Progenitor cell of endocrine pancreas (in vitro differentiated cells): ENCODE measurements at regions not wholly inside any gene's neighbourhood (a gene's known extent, or its start where the extent isn't known, plus 50 kb on each side); places are given as distances from the start of the nearest gene placed in this dataset.

Experiments
- DNase-seq: peaks from one replicate; pipeline ENCODE4 v3.0.0; 2021; ENCODE audit warnings: low spot score; ENCODE audit not compliant: unreplicated experiment
- H3K27ac Mint-ChIP-seq: 2 replicates; pipeline ENCODE4 v1.8.0; 2021; ENCODE audit warnings: mild to moderate bottlenecking, moderate library complexity, mixed read lengths
- H3K27me3 Mint-ChIP-seq: 2 replicates; pipeline ENCODE4 v1.8.0; 2021; ENCODE audit warnings: mixed read lengths
- H3K36me3 Mint-ChIP-seq: 2 replicates; pipeline ENCODE4 v1.8.0; 2022; ENCODE audit warnings: mixed read lengths; ENCODE audit not compliant: insufficient read depth
- H3K4me1 Mint-ChIP-seq: 2 replicates; pipeline ENCODE4 v1.8.0; 2021; ENCODE audit warnings: low read depth, mixed read lengths
- H3K4me3 Mint-ChIP-seq: 2 replicates; pipeline ENCODE4 v1.8.0; 2021; ENCODE audit warnings: low read depth, mild to moderate bottlenecking, moderate library complexity, mixed read lengths
- H3K9me3 Mint-ChIP-seq: 2 replicates; pipeline ENCODE4 v1.8.0; 2021; ENCODE audit warnings: low read depth, mixed read lengths
- TF ChIP-seq, protein P1 (sequence below): fragments of 200-600 bp; sonication (generic); IDR thresholded peaks from one replicate; pipeline ENCODE4 v1.5.0; 2021; ENCODE audit warnings: antibody characterized with exemption, mild to moderate bottlenecking; ENCODE audit not compliant: unreplicated experiment

DNA sequence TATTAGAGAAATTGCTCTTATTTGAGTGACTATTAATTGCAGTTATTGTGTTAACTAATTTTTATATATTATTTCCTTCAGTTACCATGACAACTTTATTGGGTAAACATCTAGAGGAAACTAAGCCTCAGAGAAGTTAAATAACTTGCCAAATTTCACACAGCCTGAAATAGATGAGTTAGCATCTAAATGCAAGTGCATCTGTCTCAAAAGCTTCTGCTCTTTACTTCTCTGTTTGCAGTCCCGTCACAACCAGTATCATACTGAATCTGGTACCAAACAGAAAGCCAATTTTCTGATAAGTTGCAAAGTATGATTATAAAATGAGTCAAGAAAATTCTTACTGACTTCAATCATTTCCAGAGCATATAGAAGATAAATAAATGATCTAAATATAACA lies 1544.9 kb upstream of the PCDH7 start:
- no peaks in the 10 kb centered on the region for H3K36me3 Mint-ChIP-seq
- TF ChIP-seq, protein P1, sequence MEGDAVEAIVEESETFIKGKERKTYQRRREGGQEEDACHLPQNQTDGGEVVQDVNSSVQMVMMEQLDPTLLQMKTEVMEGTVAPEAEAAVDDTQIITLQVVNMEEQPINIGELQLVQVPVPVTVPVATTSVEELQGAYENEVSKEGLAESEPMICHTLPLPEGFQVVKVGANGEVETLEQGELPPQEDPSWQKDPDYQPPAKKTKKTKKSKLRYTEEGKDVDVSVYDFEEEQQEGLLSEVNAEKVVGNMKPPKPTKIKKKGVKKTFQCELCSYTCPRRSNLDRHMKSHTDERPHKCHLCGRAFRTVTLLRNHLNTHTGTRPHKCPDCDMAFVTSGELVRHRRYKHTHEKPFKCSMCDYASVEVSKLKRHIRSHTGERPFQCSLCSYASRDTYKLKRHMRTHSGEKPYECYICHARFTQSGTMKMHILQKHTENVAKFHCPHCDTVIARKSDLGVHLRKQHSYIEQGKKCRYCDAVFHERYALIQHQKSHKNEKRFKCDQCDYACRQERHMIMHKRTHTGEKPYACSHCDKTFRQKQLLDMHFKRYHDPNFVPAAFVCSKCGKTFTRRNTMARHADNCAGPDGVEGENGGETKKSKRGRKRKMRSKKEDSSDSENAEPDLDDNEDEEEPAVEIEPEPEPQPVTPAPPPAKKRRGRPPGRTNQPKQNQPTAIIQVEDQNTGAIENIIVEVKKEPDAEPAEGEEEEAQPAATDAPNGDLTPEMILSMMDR = no peak
- no peaks in the 10 kb centered on the region for H3K9me3 Mint-ChIP-seq
- H3K27me3 Mint-ChIP-seq = no peaks in the 10 kb centered on the region
- H3K27ac Mint-ChIP-seq = no peak overlapping the region
- no peak overlapping the region for H3K4me3 Mint-ChIP-seq
- H3K4me1 Mint-ChIP-seq = no peaks in the 10 kb centered on the region
- no peak for DNase-seq

DNA sequence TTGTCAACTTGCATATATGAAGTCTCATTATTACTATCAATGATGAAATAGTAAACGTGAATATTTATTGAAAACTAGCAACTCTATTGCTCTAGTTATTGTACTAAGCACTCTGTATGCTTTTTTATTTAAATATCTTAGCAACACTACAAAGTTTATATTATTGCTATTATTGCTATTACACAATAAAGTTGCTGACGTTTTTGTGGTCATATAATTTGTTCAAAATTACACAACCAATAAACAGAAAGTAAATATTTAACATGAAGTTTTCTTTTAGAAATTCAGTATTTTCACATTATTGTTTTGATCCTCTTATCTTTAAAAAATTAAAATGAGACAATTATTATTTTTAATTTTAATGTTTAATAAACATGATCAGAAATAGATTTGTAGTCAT lies 1521.1 kb upstream of the PCDH7 start:
- Mint-ChIP-seq H3K27ac (no peak overlapping the region), H3K9me3 (no peaks in the 10 kb centered on the region), H3K4me3 (no peak overlapping the region), H3K4me1 (no peaks in the 10 kb centered on the region), H3K36me3 (no peaks in the 10 kb centered on the region), H3K27me3 (no peaks in the 10 kb centered on the region)
- TF ChIP-seq, protein P1 = no peak
- no peak for DNase-seq

DNA sequence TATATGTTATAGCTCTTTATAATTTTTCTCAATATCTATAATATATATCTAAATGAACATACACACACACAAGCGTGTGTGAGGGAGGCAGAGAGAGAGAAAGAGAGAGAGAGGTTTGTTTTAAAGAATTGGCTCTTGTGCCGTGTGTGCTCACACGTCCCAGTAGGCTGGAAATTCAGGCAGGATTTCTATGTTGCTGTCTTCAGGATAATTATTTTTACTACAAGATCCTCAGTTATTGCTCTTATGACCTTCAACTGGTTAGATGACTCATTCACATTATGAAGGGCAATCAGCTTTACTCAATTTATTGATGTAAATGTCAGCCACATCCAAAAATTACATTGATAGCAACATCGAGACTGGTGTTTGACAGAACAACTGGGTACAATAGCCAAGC lies 1520.7 kb upstream of the PCDH7 start:
- DNase-seq = no peak
- no peaks in the 10 kb centered on the region for H3K27me3 Mint-ChIP-seq
- H3K9me3 Mint-ChIP-seq = no peaks in the 10 kb centered on the region
- TF ChIP-seq, protein P1 = no peak
- H3K27ac Mint-ChIP-seq = no peak overlapping the region
- no peaks in the 10 kb centered on the region for H3K4me1 Mint-ChIP-seq
- no peaks in the 10 kb centered on the region for H3K36me3 Mint-ChIP-seq
- no peak overlapping the region for H3K4me3 Mint-ChIP-seq

DNA sequence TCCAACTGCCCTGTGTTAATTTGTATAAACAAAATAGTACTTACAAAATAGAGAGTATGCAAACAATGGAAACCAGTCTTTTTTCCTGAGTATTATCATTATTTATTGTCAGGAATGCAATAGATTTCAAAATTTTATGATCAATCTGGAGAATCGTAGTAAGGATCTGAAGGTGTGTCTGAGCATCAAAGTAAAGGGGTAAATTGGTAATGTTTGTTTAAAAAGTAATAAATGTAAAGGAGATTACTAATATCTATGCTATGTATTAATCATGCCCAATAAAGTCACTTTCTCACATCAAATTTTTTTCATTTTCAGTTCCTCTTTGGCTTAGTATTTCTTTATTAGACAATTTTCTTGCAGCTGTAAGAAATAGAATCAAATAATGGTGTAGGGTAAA lies 1507.1 kb upstream of the PCDH7 start:
- Mint-ChIP-seq H3K36me3 (no peaks in the 10 kb centered on the region), H3K9me3 (no peaks in the 10 kb centered on the region), H3K4me1 (no peaks in the 10 kb centered on the region), H3K4me3 (no peak overlapping the region), H3K27ac (no peak overlapping the region), H3K27me3 (no peaks in the 10 kb centered on the region)
- DNase-seq = no peak
- TF ChIP-seq, protein P1 = no peak

DNA sequence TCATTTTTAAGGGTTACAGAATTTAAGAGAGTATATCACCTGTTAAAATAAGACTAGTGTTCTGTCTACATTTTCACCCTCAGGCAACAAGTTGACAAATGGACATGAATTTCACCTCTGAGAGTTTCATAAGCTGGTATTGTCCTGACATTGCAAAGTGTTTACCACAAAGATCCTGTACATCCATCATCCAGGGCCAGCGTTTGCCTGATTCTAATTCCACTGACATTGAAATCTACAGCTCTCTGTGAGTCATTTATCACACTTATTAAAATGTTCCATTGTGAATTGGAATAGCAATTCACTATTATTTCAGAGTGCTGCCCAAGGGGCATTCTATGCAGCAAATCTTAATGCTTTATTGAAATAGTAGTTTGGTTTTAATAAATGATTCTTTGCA lies 1499.4 kb upstream of the PCDH7 start:
- DNase-seq = no peak
- Mint-ChIP-seq H3K4me1 (no peaks in the 10 kb centered on the region), H3K27ac (no peak overlapping the region), H3K9me3 (no peaks in the 10 kb centered on the region), H3K4me3 (no peak overlapping the region), H3K27me3 (no peaks in the 10 kb centered on the region), H3K36me3 (no peaks in the 10 kb centered on the region)
- TF ChIP-seq, protein P1 = no peak
